Kidney epithelial cell (primary cell): ENCODE measurements at regions not wholly inside any gene's neighbourhood (a gene's known extent, or its start where the extent isn't known, plus 50 kb on each side); places are given as distances from the start of the nearest gene placed in this dataset.

Experiments used
- DNase-seq: peaks from one replicate; pipeline ENCODE4 v3.0.0-alpha.2; 2010; ENCODE audit warnings: low read depth
- H3K27me3 ChIP-seq: 2 replicates; pipeline ENCODE4 v1.6.0; 2011; ENCODE audit warnings: low read length; ENCODE audit not compliant: control insufficient read depth, insufficient read depth
- H3K36me3 ChIP-seq: 2 replicates; pipeline ENCODE4 v1.5.1; 2011; ENCODE audit warnings: low read length; ENCODE audit not compliant: control insufficient read depth, insufficient read depth
- H3K4me3 ChIP-seq: 2 replicates; pipeline ENCODE4 v1.5.1; 2011; ENCODE audit warnings: low read depth, mild to moderate bottlenecking, control low read depth, low read length
- CTCF ChIP-seq: IDR thresholded peaks from 2 replicates; pipeline ENCODE4 v1.5.1; 2011; ENCODE audit warnings: mild to moderate bottlenecking, moderate library complexity, low read length, control low read depth, inconsistent platforms; ENCODE audit not compliant: insufficient read depth, poor library complexity, severe bottlenecking

- TF ChIP-seq CTCF = no peak
- Histone ChIP-seq H3K4me3 (no peak overlapping the region), H3K36me3 (no peaks in the 10 kb centered on the region), H3K27me3 (no peaks in the 10 kb centered on the region)
- DNase-seq = peak; percentile 32
Measured at GRCh38 chr18:2108591-2108990, 462.7 kb downstream of the METTL4 start.

- TF ChIP-seq CTCF = no peak
- peak; percentile 55 for DNase-seq
- H3K36me3 ChIP-seq = no peaks in the 10 kb centered on the region
- H3K4me3 ChIP-seq = no peak overlapping the region
- H3K27me3 ChIP-seq = no peaks in the 10 kb centered on the region
Measured at GRCh38 chr18:2111456-2111855, 459.8 kb downstream of the METTL4 start.

- Histone ChIP-seq H3K27me3 (no peaks in the 10 kb centered on the region), H3K4me3 (no peak overlapping the region), H3K36me3 (no peaks in the 10 kb centered on the region)
- no peak for DNase-seq
- no peak for TF ChIP-seq CTCF
Measured at GRCh38 chr18:2112435-2113045, 458.8 kb downstream of the METTL4 start.

GRCh38 chr18:2114289-2114688 lies 457.0 kb downstream of the METTL4 start:
- DNase-seq = no peak
- Histone ChIP-seq H3K4me3 (no peak overlapping the region), H3K27me3 (no peaks in the 10 kb centered on the region), H3K36me3 (no peaks in the 10 kb centered on the region)
- no peak for TF ChIP-seq CTCF

GRCh38 chr18:2114765-2115164 lies 456.5 kb downstream of the METTL4 start:
- no peak for TF ChIP-seq CTCF
- no peak for DNase-seq
- no peaks in the 10 kb centered on the region for H3K27me3 ChIP-seq
- H3K36me3 ChIP-seq = no peaks in the 10 kb centered on the region
- H3K4me3 ChIP-seq = no peak overlapping the region

GRCh38 chr18:2121224-2121623 lies 450.1 kb downstream of the METTL4 start:
- no peak for DNase-seq
- no peak overlapping the region for H3K4me3 ChIP-seq
- H3K27me3 ChIP-seq = no peaks in the 10 kb centered on the region
- H3K36me3 ChIP-seq = no peaks in the 10 kb centered on the region
- TF ChIP-seq CTCF = no peak
